Epithelial cell of esophagus (primary cell): ENCODE measurements at regions not wholly inside any gene's neighbourhood (a gene's known extent, or its start where the extent isn't known, plus 50 kb on each side); places are given as distances from the start of the nearest gene placed in this dataset.
A peak's percentile ranks its signal among the peaks of the same experiment; 100 is the strongest.

ENCODE experiments used
- DNase-seq: peaks from one replicate; pipeline ENCODE4 v3.0.0; 2010; ENCODE audit warnings: low read depth
- H3K4me3 ChIP-seq: 2 replicates; pipeline ENCODE4 v1.5.1; 2011; ENCODE audit warnings: mild to moderate bottlenecking, low read length, control low read depth
- CTCF ChIP-seq: IDR thresholded peaks from 2 replicates; pipeline ENCODE4 v1.5.1; 2011; ENCODE audit warnings: low read depth, mild to moderate bottlenecking, low read length, control low read depth, inconsistent platforms; ENCODE audit not compliant: insufficient read depth; ENCODE audit errors: missing control alignments

GRCh38 chr14:87687420-87687819, 305.6 kb downstream of the GALC start:
- no peak for TF ChIP-seq CTCF
- DNase-seq = no peak
- H3K4me3 ChIP-seq = no peak overlapping the region

GRCh38 chr14:87686746-87687145, 306.2 kb downstream of the GALC start:
- TF ChIP-seq CTCF = no peak
- no peak for DNase-seq
- H3K4me3 ChIP-seq = no peak overlapping the region

GRCh38 chr14:87679866-87680265, 313.1 kb downstream of the GALC start:
- H3K4me3 ChIP-seq = no peak overlapping the region
- TF ChIP-seq CTCF = no peak
- DNase-seq = no peak

- TF ChIP-seq CTCF = no peak
- no peak overlapping the region for H3K4me3 ChIP-seq
- no peak for DNase-seq
These were observed 314.4 kb downstream of the GALC start for GRCh38 chr14:87678624-87679023.

- TF ChIP-seq CTCF = no peak
- DNase-seq = peak; percentile 11
- H3K4me3 ChIP-seq = no peak overlapping the region
These were observed 316.1 kb downstream of the GALC start for GRCh38 chr14:87676814-87677437.

- no peak overlapping the region for H3K4me3 ChIP-seq
- no peak for TF ChIP-seq CTCF
- DNase-seq = no peak
These were observed 325.3 kb downstream of the GALC start for GRCh38 chr14:87667659-87668058.

- no peak overlapping the region for H3K4me3 ChIP-seq
- no peak for TF ChIP-seq CTCF
- no peak for DNase-seq
These were observed 336.7 kb downstream of the GALC start for GRCh38 chr14:87656315-87656714.
